DOHH2 (cell line): ENCODE measurements at regions not wholly inside any gene's neighbourhood (a gene's known extent, or its start where the extent isn't known, plus 50 kb on each side); places are given as distances from the start of the nearest gene placed in this dataset.

Experiments used
- EZH2phosphoT487 ChIP-seq: fragments of 200-600 bp; sonication (generic); IDR thresholded peaks from 2 replicates; pipeline ENCODE4 v1.6.1; 2017; ENCODE audit warnings: borderline replicate concordance, mild to moderate bottlenecking, antibody characterized with exemption, low read length, moderate library complexity, mixed read lengths
- TF ChIP-seq, protein P1 (sequence below): fragments of 200-600 bp; sonication (generic); IDR thresholded peaks from one replicate; pipeline ENCODE4 v1.5.1; 2014; ENCODE audit warnings: antibody characterized with exemption, mild to moderate bottlenecking, low read depth, low read length; ENCODE audit not compliant: poor library complexity, severe bottlenecking

DNA sequence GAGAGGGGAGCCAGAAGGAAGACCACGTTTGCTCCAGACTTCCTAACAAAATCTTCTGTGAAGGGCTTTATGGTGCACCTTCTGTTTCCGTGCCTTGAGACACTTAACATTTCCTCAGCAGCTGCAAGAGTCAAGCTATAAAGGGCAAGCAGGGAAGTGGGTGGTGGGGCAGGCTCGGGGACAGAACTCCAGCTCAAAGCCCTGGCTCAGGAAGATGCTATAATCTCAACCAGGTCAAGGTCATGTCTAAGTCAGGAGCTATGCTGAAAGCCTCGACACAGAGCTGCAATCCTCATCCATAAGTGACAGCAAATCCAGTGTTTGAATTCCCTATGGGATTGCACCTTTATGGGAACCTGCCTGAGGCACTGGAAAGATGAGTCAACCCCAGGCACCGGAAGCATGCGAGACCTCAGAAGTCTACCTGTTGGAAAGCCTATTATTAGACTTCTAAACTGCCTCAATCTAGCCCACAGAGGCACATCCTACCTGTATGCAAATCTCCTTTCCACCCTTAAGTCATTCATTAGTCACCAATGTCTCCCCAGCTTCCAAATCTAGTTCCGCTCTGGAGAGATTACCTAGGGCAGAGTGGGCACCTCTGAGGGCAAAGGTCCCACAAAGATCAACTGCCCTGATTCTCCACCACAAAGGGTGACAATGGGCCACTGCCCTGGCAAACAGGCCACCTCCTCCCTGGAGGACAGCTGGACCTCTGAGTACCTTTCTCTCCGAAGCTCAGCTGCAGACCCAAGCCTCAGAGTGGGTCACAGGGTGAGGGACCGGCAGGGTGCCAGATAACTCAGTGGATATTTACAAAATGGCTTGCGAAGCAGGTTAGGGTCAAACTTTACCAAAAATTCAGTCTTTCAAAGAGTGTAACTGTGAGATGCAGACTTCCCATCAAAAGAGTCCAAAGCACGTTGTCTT, 287.0 kb downstream of the CDC5L start:
- TF ChIP-seq, protein P1, sequence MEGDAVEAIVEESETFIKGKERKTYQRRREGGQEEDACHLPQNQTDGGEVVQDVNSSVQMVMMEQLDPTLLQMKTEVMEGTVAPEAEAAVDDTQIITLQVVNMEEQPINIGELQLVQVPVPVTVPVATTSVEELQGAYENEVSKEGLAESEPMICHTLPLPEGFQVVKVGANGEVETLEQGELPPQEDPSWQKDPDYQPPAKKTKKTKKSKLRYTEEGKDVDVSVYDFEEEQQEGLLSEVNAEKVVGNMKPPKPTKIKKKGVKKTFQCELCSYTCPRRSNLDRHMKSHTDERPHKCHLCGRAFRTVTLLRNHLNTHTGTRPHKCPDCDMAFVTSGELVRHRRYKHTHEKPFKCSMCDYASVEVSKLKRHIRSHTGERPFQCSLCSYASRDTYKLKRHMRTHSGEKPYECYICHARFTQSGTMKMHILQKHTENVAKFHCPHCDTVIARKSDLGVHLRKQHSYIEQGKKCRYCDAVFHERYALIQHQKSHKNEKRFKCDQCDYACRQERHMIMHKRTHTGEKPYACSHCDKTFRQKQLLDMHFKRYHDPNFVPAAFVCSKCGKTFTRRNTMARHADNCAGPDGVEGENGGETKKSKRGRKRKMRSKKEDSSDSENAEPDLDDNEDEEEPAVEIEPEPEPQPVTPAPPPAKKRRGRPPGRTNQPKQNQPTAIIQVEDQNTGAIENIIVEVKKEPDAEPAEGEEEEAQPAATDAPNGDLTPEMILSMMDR, result no peak
- TF ChIP-seq EZH2phosphoT487, result no peak
